Left ventricle myocardium inferior (tissue), 1 donor: ENCODE measurements at regions not wholly inside any gene's neighbourhood (a gene's known extent, or its start where the extent isn't known, plus 50 kb on each side); places are given as distances from the start of the nearest gene placed in this dataset.

ENCODE experiments used
- DNase-seq: peaks from one replicate; pipeline ENCODE4 v3.0.0-alpha.2; 2020
- H3K27ac ChIP-seq: fragments of 200-600 bp; replicated peaks from 2 replicates; pipeline ENCODE4 v1.8.0; 2021
- H3K27me3 ChIP-seq: fragments of 200-600 bp; 2 replicates; pipeline ENCODE4 v1.8.0; 2021; ENCODE audit warnings: low read depth
- H3K36me3 ChIP-seq: fragments of 200-600 bp; 2 replicates; pipeline ENCODE4 v1.8.0; 2021
- H3K4me1 ChIP-seq: fragments of 200-600 bp; 2 replicates; pipeline ENCODE4 v1.8.0; 2021
- H3K4me3 ChIP-seq: fragments of 200-600 bp; 2 replicates; pipeline ENCODE4 v1.8.0; 2021; ENCODE audit warnings: mild to moderate bottlenecking, moderate library complexity
- H3K9me3 ChIP-seq: fragments of 200-600 bp; replicated peaks from 2 replicates; pipeline ENCODE4 v1.8.0; 2021
- intact Hi-C: fragments of 100-400 bp; cut with micrococcal nuclease; formaldehyde crosslinking; loops from one replicate; pipeline ENCODE4 v1.11.0; 2022
- TF ChIP-seq, protein P1 (sequence below): fragments of 200-600 bp; IDR thresholded peaks from 2 replicates; pipeline ENCODE4 v1.8.0; 2021; ENCODE audit warnings: antibody characterized with exemption, mild to moderate bottlenecking, borderline replicate concordance
- donor health status: DM: no; HTN: yes; CAD: no; lungs with severe emphysema.

DNA sequence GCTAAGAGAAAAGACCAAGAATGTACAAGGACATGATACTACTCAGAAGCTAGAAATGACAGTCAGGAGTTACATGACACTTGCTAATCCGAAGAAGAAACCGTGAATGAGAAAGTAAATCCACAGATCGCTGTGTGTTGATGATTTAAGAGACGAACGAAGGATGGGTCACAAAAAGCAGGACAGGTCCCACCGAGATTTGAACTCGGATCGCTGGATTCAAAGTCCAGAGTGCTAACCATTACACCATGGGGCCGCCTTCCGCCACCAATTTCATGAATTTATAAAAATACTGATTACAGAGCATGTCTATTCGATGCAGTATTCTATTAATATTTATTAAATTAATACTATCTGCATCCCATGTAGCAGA, 54.0 kb upstream of the BTN3A2 start:
- TF ChIP-seq, protein P1, sequence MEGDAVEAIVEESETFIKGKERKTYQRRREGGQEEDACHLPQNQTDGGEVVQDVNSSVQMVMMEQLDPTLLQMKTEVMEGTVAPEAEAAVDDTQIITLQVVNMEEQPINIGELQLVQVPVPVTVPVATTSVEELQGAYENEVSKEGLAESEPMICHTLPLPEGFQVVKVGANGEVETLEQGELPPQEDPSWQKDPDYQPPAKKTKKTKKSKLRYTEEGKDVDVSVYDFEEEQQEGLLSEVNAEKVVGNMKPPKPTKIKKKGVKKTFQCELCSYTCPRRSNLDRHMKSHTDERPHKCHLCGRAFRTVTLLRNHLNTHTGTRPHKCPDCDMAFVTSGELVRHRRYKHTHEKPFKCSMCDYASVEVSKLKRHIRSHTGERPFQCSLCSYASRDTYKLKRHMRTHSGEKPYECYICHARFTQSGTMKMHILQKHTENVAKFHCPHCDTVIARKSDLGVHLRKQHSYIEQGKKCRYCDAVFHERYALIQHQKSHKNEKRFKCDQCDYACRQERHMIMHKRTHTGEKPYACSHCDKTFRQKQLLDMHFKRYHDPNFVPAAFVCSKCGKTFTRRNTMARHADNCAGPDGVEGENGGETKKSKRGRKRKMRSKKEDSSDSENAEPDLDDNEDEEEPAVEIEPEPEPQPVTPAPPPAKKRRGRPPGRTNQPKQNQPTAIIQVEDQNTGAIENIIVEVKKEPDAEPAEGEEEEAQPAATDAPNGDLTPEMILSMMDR: no peak
- H3K4me3 ChIP-seq: peak overlapping the region; percentile 66
- peaks cover 25% of the 10 kb centered on the region for H3K4me1 ChIP-seq
- DNase-seq: no peak
- intact Hi-C loops: no loop called here
- H3K27me3 ChIP-seq: no peaks in the 10 kb centered on the region
- H3K27ac ChIP-seq: no peak overlapping the region
- H3K36me3 ChIP-seq: no peaks in the 10 kb centered on the region
- no peaks in the 10 kb centered on the region for H3K9me3 ChIP-seq

DNA sequence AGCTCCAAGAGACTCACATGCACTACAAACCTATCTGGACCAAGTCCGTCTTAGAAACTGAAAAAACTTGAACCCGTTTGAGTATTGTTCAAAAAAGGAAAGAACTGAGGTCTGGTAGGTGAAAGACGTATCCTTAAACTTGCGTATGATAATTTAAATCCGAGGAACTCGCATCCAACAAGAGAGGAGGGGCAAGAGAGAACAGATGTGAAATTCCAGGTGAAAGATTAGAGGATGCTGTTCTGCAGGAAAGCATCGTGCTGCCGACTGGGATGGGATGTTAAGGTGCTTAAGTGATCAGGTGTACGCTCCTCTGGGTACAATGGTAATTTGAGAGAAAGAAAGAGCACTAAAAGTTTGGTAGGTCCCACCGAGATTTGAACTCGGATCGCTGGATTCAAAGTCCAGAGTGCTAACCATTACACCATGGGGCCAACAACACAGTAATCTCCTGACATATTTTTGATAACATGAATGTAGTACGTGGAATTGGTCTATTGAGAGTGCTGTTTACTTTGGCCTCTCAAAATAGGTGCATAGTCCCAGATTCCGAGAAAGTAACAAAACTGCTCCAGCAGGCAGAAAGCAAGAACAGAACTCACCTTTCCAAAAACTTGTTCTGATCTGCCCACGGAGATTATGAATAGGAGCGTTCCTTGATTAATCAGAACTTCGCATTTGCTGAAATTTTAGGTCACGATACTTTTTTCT, 53.5 kb upstream of the BTN3A2 start:
- Histone ChIP-seq H3K27ac (peak overlapping the region; percentile 63), H3K36me3 (no peaks in the 10 kb centered on the region), H3K4me3 (peak overlapping the region; percentile 66), H3K27me3 (no peaks in the 10 kb centered on the region), H3K9me3 (no peaks in the 10 kb centered on the region), H3K4me1 (peaks cover 25% of the 10 kb centered on the region)
- DNase-seq: no peak
- TF ChIP-seq, protein P1: no peak
- intact Hi-C loops: no loop called here

DNA sequence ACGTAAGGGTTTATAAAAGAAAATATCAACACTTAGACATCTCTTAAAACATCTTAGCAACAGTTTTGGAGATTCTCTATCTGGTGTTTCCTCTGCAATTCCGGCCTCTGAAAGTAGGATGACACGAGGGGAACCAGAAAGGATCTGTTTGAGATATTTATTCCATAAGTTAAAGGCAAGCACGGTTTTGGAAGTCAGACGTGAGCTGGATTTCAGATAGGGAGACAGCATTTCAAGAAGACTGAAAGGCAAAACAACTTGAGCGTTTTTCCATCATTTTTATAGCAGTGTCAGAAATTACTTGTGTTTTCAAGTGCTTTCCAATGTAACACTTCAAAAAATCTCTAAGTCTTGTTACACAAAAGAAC, 52.9 kb upstream of the BTN3A2 start:
- peak overlapping the region; percentile 63 for H3K27ac ChIP-seq
- H3K27me3 ChIP-seq: peaks cover 3% of the 10 kb centered on the region
- DNase-seq: no peak
- H3K36me3 ChIP-seq: no peaks in the 10 kb centered on the region
- H3K4me3 ChIP-seq: peak overlapping the region; percentile 66
- peaks cover 25% of the 10 kb centered on the region for H3K4me1 ChIP-seq
- no peaks in the 10 kb centered on the region for H3K9me3 ChIP-seq
- intact Hi-C loops: no loop called here
- TF ChIP-seq, protein P1: no peak

DNA sequence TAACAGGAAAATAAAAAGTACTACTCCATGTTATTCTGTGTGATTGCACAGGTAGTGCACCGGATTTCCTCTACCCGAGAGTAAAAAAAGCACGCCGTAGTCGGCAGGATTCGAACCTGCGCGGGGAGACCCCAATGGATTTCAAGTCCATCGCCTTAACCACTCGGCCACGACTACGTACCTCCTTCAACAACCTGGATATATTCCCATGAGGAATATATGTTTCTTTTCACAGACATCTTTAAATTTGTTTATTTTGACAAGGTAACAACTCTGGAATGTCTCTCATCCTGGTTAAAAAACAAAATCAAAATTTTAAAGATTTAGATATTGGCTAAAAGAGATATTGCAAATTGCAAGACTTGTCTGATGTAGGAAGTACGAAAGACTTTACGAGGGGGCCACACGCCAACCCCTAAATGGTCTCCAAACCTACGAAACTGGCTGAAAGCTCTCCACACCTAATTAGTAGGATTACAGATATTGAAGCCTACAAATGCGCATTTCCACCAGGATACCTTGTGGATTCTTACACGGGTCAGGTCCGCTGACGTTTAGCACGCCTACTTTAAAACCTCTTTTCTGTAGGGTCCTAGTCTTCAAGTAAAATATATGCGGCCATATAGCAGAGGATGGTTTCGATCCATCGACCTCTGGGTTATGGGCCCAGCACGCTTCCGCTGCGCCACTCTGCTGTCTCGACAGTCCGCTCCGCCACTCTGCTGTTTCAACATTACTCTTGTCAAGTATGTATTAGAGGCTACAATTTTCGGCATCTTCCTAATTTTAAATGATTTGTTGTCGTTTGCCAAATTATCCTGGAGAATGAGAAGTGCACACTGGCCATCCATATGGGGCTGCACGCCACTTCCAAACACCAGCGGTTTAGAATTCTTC, 52.2 kb upstream of the BTN3A2 start:
- TF ChIP-seq, protein P1: no peak
- peaks cover 10% of the 10 kb centered on the region for H3K27me3 ChIP-seq
- intact Hi-C loops: no loop called here
- H3K9me3 ChIP-seq: no peaks in the 10 kb centered on the region
- peak overlapping the region; percentile 66 for H3K4me3 ChIP-seq
- peaks cover 25% of the 10 kb centered on the region for H3K4me1 ChIP-seq
- peak overlapping the region; percentile 63 for H3K27ac ChIP-seq
- peak; percentile 61 for DNase-seq
- no peaks in the 10 kb centered on the region for H3K36me3 ChIP-seq
